Fibroblast of upper back skin (primary cell): ENCODE measurements at regions not wholly inside any gene's neighbourhood (a gene's known extent, or its start where the extent isn't known, plus 50 kb on each side); places are given as distances from the start of the nearest gene placed in this dataset.
"Not testable (repeated sequence)": the region's sequence is repeated elsewhere in the genome, so short reads cannot be mapped to it uniquely, and the experiment has no call there.

ENCODE experiments used
- DNase-seq: peaks from one replicate; pipeline ENCODE4 v3.0.0-alpha.2; 2013

GRCh38 chr3:20904671-20905070, 718.7 kb upstream of the SGO1 start:
- no peak for DNase-seq

DNA sequence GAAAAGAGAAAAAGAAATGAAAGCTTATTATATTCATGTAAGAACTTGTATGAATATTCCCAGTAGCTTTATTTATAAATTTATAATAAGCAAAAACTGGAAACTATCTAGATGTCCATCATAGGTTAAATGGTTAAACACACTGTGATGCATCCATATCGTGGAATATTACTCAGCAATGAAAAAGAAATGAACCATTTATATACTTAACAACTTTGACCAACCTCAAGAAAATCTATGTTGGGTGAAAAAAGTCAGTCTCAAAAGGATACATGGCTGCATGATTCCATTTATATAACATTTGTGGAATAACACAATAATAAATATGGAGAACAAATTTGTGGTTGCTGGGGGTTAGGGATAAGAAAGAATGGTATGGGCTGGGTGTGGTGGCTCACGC, 713.0 kb upstream of the SGO1 start:
- DNase-seq: no peak

DNA sequence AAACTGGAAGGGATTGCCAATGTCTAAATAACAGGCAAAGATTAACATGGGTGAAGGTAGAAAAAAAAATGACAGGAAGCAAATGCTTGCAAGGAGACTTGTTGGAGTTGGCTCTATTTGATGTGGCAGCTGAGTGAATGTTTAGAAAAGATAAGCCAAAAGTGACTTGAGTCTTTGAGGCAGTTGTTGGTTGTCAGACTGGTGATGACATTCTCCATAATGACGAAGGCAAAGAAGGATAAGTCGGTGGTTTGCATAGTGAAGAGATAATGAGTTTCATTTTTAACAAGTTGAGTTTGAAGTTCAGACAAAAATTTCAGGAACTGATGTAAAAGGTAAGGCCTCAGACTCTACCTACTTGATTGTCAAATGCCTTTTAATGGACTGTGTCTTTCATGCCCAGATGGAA, 704.1 kb upstream of the SGO1 start:
- DNase-seq: no peak

- DNase-seq: no peak
Measured at GRCh38 chr3:20878691-20879090, 692.7 kb upstream of the SGO1 start.

DNA sequence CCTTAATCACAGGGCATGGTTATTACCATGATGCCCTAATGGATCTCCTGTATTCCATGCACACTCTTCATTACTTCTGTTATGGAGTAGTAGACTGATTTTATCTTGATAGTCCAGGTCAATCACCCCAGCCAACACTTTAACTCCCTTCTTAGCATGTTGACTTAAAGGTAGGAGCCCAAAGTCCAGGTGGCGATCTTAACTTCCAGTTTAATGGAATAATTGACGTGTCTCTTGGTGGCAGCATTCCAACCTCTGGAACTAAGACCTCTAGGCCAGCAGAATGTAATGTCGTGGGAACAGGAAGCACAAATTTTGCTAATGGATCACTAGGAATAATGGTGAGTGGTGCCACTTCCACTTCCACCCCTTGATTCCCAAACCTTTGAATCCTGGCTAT, 687.2 kb upstream of the SGO1 start:
- no peak for DNase-seq

DNA sequence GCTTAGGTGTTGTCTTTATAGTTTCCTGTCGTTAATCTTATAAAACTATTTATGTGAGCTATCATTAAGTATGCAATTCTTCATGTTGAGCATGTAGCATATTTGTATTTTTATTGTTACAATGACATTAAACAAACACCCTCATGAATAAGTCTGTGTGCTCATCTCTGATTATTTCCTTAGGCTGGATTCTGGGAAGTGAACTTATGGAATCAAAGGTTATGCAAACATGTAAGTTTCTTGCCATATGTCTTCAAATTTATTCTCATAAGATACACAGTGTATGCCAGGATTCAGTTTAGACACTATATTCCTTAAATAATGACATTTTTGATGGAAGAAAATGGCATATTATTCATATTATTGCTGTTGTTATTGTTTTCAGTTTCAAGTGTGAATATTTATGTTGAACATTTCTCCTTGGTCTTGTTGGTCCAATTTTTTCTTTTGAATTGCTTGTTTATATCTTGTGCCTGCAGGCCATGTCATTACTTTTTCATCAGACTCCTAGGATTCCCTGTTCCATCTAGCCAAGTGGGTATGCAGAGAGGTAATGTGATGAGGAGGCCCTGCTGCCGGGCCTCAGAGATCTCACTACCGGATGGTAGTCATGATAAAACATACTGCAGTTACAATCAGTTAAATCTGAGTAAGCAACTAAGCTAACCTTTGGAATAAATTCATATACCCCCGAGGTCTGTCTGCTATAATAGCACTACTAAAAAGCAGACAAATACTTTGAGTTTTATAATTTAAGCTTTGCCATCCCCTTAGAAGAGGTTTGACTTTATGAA, 684.3 kb upstream of the SGO1 start:
- DNase-seq: no peak

DNA sequence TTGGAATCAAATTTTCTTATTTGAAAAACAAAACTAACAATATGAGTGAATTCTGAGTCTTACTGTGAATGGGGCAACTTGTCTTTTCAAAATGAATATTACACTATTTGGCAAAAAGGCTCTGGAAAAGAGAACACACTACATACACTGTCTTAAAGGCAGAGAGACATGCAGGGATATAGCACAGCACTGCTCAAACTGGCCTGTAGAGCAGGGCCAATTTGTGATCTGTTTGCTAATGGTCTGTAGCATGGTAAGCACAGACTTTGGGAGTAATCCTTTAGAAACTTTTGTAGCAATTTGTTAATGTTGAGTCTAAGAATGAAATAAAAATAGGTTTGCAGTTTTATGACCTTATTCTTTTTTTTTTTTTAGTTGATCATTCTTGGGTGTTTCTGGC, 679.8 kb upstream of the SGO1 start:
- no peak for DNase-seq

GRCh38 chr3:20861454-20861853, 675.4 kb upstream of the SGO1 start:
- DNase-seq: peak; percentile 55

- peak; percentile 84 for DNase-seq
Measured at GRCh38 chr3:20857636-20858035, 671.6 kb upstream of the SGO1 start.

- DNase-seq: no peak
Measured at GRCh38 chr3:20853890-20854289, 667.9 kb upstream of the SGO1 start.

DNA sequence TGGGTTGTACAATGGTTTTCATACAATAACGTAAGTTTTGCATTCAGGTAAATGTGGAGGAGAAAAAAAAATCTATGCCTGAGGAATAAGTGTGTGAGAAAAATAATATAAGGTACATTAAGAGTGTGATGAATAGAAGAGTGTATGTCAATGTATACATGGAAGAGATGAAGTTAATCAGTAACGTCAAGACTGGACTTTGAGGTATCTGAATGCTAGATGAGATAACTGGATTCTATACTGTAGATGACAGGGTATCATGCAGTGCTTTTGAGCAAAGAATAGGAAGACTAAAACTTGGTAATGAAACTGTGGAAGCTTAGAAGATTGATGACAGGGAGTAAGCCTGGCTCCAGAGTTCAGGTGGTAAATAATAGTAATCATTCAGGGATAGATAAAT, 666.7 kb upstream of the SGO1 start:
- DNase-seq: no peak

- no peak for DNase-seq
Measured at GRCh38 chr3:20849975-20850374, 664.0 kb upstream of the SGO1 start.

GRCh38 chr3:20846832-20847231, 660.8 kb upstream of the SGO1 start:
- DNase-seq: no peak

DNA sequence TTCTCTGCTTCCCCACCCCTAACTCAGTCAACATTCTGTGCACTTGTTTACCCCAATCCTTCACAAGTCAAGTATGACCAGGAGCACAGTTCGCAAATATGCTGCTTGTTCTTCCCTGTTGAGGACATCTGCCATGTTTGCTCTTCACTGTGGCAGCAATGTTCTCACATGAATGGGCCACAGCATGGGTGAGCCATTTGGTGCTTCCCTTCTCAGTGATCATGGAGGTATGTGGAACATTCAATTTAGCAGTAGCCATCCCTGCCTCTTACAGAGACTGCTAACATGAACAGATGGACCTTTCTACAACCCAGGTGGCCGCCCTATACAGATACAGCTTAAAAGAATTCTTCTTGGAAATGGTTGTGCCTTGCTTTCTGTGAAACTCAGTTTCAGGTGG, 660.1 kb upstream of the SGO1 start:
- no peak for DNase-seq

- no peak for DNase-seq
Measured at GRCh38 chr3:20844851-20845250, 658.8 kb upstream of the SGO1 start.

- DNase-seq: no peak
Measured at GRCh38 chr3:20842594-20843436, 656.8 kb upstream of the SGO1 start.

- DNase-seq: no peak
Measured at GRCh38 chr3:20842002-20842401, 656.0 kb upstream of the SGO1 start.

GRCh38 chr3:20837676-20838302, 651.8 kb upstream of the SGO1 start:
- DNase-seq: no peak

- DNase-seq: no peak
Measured at GRCh38 chr3:20836801-20837200, 650.8 kb upstream of the SGO1 start.

DNA sequence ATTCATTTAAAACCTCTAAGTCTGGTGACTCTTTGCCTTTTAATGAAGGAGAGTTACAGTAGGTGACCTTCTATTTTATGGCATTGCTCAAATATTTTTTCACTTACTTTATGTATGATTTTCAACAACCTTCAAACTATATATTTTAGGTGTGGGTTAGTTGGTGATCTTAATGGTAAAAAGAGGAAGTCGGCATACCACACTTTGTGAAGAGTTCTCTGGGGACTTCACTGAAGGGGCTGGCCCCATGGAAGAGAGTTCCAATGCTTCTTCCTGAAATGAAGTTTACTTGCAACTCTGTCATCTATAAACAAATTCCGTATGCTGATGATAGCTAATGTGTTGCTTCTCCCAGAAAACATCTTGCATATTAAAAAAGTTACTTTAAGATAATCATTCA, 647.0 kb upstream of the SGO1 start:
- DNase-seq: no peak

DNA sequence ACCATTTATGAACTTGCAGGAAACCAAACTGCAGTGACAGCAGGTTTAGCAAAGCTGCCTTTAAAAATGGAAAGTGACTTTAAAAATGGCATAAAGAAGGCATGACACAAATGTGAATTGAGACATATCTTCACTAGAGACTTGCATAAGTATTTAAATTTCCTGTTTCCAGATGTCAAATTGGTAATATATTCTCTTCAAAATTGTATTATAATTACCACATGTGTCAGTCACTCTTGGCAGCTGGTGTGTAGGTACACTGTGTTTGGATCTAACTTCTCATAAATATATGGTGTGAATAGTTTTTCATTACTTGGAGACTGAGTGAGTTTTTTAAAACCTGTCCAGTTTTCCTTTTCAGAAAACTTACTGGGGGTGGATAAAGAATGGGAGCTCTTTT, 636.2 kb upstream of the SGO1 start:
- DNase-seq: no peak

DNA sequence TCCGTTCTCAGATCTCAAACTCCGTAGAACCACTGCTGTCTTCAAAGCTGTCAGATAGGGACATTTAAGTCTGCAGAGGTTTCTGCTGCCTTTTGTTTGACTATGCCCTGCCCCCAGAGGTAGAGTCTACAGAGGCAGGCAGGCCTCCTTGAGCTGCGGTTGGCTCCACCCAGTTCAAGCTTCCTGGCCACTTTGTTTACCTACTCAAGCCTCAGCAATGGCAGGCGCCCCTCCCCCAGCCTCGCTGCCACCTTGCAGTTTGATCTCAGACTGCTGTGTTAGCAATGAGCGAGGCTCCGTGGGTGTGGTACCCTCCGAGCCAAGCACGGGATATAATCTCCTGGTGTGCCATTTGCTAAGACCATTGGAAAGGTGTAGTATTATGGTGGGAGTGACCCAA, 634.9 kb upstream of the SGO1 start:
- DNase-seq: not testable (repeated sequence)

- DNase-seq: peak; percentile 12
Measured at GRCh38 chr3:20811631-20812030, 625.6 kb upstream of the SGO1 start.

- DNase-seq: no peak
Measured at GRCh38 chr3:20811006-20811405, 625.0 kb upstream of the SGO1 start.
